RWPE1 (cell line): ENCODE measurements at regions not wholly inside any gene's neighbourhood (a gene's known extent, or its start where the extent isn't known, plus 50 kb on each side); places are given as distances from the start of the nearest gene placed in this dataset.
"Not testable (repeated sequence)": the region's sequence is repeated elsewhere in the genome, so short reads cannot be mapped to it uniquely, and the experiment has no call there.

Experiments
- CTCF ChIA-PET: fragments of 350-600 bp; sonication (Branson Sonifier 250); formaldehyde crosslinking; extraction: SDS; loops from one replicate; lab custom pipeline; 2021; lab: Yijun Ruan, JAX
- POLR2A ChIA-PET: fragments of 400-600 bp; formaldehyde crosslinking; extraction: SDS; loops from one replicate; lab custom pipeline; 2020; ENCODE audit warnings: antibody characterized with exemption; ENCODE audit not compliant: low non-redundant PET; lab: Yijun Ruan, JAX
- DNase-seq: peaks from one replicate; pipeline ENCODE4 v3.0.0; 2012; ENCODE audit warnings: low spot score
- H3K27ac ChIP-seq: fragments of 450-650 bp; 2 replicates; pipeline ENCODE4 v1.5.1; 2017
- CTCF ChIP-seq: fragments of 450-650 bp; conservative IDR thresholded peaks from 2 replicates; pipeline ENCODE4 v1.5.1; 2017; ENCODE audit warnings: low read depth, mild to moderate bottlenecking

- CTCF ChIA-PET = no interaction called here
- no peak overlapping the region for H3K27ac ChIP-seq
- DNase-seq = no peak
- POLR2A ChIA-PET = no interaction called here
- no peak for TF ChIP-seq CTCF
Observed at GRCh38 chr4:149048451-149049143, 606.4 kb upstream of the NR3C2 start.

GRCh38 chr4:149047368-149047767 is 605.2 kb upstream of the NR3C2 start:
- no peak for TF ChIP-seq CTCF
- POLR2A ChIA-PET = no interaction called here
- CTCF ChIA-PET = no interaction called here
- no peak for DNase-seq
- H3K27ac ChIP-seq = no peak overlapping the region

GRCh38 chr4:149045731-149046130 is 603.5 kb upstream of the NR3C2 start:
- H3K27ac ChIP-seq = no peak overlapping the region
- no peak for DNase-seq
- no peak for TF ChIP-seq CTCF
- ChIA-PET POLR2A (no interaction called here), CTCF (no interaction called here)

GRCh38 chr4:149039786-149040185 is 597.6 kb upstream of the NR3C2 start:
- H3K27ac ChIP-seq, CTCF ChIA-PET, POLR2A ChIA-PET, DNase-seq: not testable (repeated sequence)

- no peak; the same call in 1 of the 2 replicates for TF ChIP-seq CTCF
- H3K27ac ChIP-seq = no peak overlapping the region
- ChIA-PET CTCF (interaction anchor here (0.6 to 1.0 kb wide), 4 partner anchors 8 to 1551 kb away, joined by 3 to 4 read pairs (median 3); partner anchors contain the start of gene EDNRA), POLR2A (no interaction called here)
- peak; percentile 4 for DNase-seq
Observed at GRCh38 chr4:149031399-149031798, 589.2 kb upstream of the NR3C2 start.

GRCh38 chr4:149029056-149029651 is 586.9 kb upstream of the NR3C2 start:
- POLR2A ChIA-PET = no interaction called here
- H3K27ac ChIP-seq = no peak overlapping the region
- TF ChIP-seq CTCF = no peak
- CTCF ChIA-PET = no interaction called here
- DNase-seq = no peak

GRCh38 chr4:149026696-149027095 is 584.5 kb upstream of the NR3C2 start:
- no peak overlapping the region for H3K27ac ChIP-seq
- POLR2A ChIA-PET = no interaction called here
- DNase-seq = no peak
- TF ChIP-seq CTCF = no peak
- CTCF ChIA-PET = interaction anchor here (0.7 kb wide), 1 partner anchor 707 kb away, joined by 3 read pairs; no protein-coding TSS in a partner anchor
